Fibroblast of skin of back (primary cell): ENCODE measurements at regions not wholly inside any gene's neighbourhood (a gene's known extent, or its start where the extent isn't known, plus 50 kb on each side); places are given as distances from the start of the nearest gene placed in this dataset.
"Not testable (repeated sequence)": the region's sequence is repeated elsewhere in the genome, so short reads cannot be mapped to it uniquely, and the experiment has no call there.

Experiments used
- DNase-seq: peaks from one replicate; pipeline ENCODE4 v3.0.0-alpha.2; 2013

DNA sequence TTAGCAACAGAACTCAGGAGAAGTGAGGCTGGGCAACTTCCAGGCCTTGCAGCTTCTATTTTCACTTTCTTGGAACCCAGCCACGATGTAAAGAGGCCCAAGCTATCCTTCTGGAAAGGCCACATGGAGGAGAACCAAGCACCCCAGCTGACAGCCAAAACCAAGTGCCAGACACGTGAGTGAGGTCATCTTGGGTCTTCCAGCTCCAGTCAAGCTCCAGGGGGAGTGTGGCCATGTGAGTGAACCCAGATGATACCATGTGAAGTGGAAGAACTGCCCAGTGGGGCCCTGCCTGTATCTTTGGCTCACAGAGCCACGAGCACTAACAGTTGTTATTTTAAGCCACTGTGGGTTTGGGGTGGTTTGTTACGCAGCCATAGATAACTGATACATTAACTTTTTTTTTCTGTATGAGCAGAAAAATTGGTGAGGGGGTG, 126.8 kb upstream of the MAP1LC3B2 start:
- peak; percentile 30 for DNase-seq

DNA sequence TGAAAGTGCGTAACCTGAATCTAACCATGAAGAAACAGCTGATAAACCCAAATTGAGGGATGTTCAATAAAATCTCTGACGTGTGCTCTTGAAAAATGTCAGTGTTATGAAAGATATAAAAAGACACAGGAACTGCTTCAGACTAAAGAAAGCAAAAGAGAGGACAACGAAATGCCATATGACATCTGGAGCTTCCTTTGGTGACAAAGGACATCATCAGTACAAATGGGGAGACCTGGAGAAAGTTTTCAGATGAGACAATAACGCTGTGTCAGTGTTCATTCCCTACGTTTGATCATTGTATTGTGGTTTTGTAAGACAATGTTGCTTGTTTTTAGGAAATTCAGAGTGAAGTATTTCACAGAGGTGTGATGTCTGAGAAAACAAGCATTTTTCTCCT, 125.9 kb upstream of the MAP1LC3B2 start:
- peak; percentile 39 for DNase-seq

DNA sequence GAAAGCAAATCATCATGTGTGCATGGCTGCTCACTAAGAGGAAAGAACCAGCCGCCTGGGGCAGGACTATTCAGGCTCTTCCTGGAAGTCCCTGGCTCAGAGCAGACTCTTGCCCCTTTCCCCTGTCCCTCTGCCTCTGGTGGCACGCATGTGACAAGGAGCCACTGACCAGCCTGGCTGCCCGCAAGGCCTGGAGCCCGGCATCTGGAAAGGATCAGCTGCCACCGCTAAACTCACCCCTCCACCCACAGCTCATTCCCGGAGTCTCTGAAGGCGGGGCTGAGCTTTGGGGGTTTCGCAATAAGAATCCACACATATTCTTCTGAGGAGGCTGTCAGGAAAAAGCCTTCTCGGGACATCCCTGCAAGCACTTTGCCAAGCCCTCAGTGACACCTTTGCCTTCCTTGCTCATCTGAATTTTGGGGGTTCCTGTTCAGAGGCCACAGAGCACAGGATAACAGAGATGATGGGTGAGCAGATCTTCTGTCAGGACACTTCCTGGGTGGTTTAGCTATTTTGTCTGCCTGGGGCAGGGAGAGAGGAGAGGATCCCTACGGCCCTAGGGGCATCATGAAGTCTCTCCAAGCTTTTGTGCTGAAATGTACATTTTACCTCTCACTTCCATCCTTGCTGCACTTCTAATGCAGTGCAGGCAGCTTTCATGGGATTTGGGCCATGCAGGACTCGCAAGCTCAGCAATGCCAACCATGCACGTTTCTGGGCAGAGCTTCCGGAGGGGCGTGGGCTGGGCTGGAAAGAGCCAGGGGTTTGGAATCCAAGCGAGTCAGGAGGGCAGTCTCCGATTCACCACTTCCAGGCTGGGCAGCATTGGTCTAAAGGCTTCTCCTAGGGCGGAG, 124.8 kb upstream of the MAP1LC3B2 start:
- DNase-seq = peak; percentile 96

DNA sequence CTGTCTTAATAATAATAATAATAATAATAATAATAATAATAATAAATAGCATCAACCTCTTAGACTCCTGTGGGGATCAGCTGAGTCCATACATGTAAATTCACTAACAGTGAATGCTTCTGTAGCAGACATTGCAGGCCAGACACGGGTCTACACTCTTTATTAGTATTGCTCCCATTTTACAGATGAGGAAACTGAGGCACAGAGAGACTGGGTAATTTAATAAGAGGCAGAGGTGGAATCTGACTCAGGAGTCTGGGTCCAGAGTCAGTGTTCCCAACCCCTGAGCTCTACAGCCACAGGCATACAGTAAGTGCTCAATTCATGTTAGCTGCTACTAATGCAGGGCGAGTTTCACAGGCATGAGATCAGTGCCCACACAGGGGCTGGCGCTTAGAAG, 123.2 kb upstream of the MAP1LC3B2 start:
- no peak for DNase-seq

DNA sequence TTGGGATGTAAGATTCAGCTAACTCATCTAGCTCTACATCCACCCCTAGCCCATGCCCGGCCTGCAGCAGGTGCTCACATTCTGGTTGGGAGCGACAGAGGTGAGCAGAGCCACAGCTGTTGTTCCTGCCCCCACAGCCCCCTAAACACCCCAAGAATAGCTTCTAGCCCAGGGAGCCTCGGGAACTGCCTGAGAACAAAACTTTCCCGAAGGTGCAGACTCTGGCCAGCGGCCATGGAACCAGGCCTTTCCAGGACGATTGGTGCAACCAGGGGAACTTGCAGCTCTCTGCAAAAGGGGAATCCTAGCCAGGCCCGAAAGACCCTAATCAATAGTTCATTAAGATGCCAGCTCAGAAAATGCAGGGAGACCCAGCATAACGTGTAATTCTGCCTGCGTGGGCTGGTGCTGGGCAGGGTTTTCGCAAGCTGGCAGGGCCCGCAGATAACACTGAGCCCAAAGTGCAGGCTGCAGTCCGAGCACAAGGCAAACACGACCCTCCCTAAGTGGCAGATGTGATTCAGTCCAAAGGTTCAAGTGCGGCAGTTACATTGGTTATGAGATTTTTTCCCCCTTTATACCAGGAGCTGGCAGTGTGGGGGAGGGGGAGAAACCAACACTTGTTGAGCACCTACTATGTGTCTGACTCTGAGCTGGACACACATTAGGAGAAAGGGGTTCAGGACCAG, 122.5 kb upstream of the MAP1LC3B2 start:
- DNase-seq = no peak

DNA sequence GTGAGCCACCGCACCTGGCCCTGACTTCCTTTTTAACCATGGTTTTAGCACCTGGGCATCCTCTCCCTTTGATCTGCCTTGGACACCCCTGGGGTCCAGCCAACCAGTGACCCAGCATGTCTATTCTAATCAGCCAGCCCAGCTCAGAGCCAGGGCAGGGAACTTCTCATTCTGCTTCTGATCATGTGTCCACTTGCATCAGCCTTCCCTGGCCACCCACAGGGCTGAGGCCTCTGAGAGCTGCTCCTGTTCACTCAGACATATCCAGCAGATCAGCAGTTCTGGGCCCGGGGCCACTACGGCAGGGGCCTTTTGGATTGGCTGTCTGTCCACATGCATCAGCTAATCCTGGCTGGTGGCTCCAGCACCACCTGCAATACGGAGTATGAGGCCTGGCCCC, 117.9 kb upstream of the MAP1LC3B2 start:
- no peak for DNase-seq

DNA sequence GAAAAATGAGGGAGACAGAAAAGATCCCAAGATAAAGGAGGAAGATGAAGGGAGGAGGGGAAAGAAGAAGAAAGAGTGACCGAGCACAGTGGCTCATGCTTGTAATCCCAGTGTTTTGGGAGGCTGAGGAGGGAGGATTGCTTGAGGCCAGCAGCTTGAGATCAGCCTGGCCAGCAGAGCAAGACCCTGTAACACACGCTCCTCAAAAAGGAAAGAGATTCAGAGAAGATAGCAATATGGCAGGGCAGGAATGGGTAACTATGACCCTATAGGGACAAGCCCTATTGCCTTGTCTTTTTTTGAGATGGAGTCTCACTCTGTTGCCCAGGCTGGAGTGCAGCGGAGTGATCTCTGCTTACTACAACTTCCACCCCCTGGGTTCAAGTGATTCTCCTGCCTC, 116.9 kb upstream of the MAP1LC3B2 start:
- no peak for DNase-seq

DNA sequence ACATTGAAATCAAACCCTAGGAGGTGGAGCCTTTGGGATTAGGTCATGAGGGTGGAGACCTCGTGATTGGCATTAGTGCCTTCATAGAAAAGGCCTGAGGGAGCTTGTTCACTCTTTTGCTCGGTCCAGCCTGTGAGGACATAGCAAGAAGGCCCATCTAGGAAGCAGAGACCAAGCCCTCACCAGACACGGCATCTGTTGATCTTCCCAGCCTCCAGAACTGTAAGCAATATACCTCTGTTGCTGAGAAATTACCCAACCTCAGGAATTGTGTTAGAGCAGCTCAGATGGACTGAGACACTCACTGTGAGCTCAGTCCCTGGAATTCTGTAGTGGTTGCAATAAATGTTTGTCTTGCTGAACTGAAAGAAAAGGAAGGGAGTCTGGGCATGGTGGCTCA, 116.2 kb upstream of the MAP1LC3B2 start:
- DNase-seq = peak; percentile 43

DNA sequence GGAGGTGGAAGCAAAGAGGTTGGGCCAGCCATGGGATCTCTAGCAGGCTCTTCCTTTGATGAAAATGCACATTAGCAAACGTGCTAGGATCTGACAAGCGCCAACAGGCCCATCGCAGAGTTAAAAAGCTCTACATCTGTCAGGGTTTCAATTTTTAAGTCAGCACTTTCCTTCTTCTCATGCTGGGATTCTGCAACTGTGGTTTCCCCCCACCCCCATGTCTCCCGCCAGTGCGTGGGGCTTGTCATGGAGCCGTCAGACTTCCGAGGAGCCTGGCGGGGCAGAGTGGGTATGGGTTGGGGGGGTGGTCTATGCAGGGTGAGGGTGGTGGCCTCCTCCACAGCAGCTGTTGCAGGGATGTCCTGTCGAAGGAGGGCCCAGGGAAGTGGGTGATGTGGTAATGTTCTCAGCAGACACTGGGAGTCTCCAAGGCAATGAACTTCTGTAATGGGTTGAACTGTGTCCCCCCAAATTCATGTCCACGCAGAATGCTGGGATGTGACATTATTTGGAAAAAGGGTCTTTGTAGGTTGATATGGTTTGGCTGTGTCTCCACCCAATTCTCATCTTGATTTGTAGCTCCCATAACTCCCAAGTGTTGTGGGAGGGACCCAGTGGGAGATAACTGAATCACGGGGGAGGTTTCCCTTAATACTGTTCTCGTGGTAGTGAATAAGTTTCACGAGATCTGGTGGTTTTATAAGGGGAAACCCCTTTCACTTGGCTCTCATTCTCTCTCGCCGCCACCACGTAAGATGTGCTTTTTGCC, 115.2 kb upstream of the MAP1LC3B2 start:
- DNase-seq = no peak

DNA sequence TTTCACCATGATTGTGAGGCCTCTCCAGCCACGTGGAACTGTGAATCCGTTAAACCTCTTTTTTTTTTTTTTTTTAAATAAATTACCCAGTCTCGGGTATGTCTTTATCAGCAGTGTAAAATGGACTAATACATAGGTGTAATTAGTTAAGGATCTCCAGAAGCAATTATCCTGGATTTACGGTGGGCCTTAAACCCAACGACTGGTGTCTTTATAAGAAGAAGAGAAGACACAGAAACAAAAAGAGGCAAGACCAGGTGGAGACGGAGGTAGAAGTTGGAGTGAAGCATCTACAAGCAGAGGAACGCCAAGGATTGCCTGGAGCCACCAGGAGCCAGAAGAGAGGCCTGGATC, 114.6 kb upstream of the MAP1LC3B2 start:
- DNase-seq = no peak

DNA sequence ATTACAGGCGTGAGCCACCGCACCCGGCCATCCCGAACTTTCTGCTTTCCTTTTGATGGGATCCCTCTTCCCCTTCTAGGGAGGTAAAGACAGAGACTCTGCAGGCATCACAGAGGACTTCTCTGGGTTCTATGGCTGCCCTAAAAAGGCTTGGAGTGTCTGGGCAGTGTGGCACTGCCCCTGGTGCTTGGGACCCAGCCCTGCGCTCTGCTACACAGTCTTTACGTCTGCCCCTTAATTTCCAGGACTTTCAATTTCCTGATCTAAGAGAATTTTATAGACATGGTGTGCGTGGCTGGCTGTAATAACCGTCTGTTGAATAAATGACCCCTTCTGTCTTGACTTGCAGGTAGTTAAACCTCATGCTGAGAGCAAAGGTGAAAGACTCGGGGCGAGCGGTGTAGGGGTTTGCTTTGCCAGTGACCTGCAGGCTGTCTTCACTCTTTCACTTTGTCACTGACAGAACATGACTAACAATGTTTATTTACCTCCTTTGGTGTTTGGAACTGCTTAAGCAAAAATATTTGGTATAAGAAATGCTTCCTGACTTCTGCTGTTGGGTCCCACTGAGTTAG, 110.9 kb upstream of the MAP1LC3B2 start:
- no peak for DNase-seq

DNA sequence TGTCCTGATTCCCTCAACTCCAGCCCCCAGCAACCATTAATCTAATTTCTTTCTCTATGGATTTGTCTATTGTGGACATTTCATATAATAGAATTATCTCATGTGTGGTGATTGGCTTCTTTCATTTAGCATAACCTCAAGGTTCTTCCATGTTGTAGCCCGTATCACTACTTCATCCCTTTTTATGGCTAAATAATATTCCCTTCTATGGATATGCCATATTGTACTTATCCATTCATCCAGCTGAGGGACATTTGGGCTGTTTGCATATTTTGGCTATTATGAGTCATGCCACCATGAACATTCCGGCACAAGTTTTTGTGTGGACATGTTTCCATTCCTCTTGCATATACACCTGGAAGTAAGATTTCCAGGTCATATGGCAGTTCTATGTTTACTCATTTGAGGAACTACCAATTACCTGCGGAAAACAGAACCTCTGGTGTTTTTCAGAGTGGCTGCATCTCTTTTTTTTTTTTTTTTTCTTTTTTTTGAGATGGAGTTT, 108.7 kb upstream of the MAP1LC3B2 start:
- no peak for DNase-seq

DNA sequence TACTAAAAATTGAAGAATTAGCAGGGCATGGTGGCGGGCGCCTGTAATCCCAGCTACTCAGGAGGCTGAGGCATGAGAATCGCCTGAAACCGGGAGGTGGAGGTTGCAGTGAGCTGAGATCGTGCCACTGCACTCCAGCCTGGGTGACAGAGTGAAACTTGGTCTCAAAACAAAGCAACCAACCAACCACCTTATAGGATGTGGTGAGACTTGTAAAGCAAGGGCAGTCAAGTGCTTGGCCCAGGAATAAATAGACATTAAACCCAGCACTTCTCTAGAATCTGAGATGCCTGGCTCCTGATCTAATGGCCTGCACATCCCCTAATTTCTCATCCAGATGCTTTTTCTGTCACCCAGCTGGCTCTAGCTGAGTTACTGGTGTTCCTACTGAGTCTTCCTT, 106.2 kb upstream of the MAP1LC3B2 start:
- DNase-seq = not testable (repeated sequence)

DNA sequence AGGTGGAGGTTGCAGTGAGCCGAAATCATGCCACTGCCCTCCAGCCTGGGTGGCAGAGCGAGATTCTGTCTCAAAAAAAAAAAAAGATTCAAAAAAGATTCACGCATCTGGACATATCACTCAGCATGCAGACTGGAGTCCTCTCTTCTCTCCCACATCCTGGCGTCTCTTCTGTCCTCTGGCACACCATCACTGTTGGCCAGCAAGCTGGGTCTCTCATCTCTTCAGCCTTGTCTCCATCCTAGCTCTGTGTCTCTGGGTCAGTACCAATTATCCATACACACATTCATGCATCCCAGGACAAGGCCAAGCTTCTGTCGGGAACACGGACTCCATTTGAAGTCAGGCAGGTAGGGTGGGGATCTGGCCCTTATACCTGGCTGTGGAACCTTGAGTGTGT, 105.5 kb upstream of the MAP1LC3B2 start:
- DNase-seq = no peak

DNA sequence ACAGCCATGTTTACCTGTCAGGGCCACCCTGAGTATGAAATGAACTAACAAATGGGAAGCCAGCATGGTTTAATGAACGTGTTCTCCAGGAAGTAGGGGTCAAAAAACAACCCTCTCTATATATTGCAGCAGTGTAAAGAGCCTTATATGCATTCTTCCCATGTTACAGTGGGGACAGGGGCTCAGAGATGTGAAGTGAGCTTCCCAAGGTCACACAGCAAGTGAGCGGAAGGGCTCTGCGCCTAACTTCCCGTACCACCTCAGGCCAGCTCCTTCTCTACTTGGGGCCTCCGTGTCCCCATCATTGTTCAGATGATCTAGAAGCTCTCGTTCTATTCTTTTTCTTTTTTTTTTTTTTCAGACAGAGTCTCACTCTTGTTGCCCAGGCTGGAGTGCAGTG, 105.1 kb upstream of the MAP1LC3B2 start:
- no peak for DNase-seq

DNA sequence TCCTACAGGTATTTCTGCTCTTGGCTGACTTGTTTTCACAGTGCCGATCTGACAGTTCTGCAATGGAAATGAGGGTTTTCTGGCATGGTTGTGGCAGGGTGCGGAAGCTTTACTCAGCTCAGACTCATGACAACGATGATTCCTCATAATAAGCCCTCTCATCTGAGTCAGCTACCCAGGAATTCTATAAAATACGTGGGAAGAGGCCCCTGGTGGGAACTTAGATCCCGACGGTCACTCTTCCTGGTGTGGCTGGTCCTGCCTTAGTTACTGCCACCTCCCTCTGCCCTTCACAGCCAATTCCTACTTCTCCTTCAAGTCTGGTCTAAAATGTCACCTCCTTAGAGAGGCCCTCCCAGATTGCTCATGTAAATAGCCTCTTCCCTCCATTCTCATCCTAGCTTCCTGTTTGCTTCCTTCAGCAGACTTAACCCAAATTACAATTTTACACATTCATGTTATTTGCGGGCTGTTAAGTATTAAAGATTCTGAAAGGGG, 104.2 kb upstream of the MAP1LC3B2 start:
- DNase-seq = peak; percentile 99

DNA sequence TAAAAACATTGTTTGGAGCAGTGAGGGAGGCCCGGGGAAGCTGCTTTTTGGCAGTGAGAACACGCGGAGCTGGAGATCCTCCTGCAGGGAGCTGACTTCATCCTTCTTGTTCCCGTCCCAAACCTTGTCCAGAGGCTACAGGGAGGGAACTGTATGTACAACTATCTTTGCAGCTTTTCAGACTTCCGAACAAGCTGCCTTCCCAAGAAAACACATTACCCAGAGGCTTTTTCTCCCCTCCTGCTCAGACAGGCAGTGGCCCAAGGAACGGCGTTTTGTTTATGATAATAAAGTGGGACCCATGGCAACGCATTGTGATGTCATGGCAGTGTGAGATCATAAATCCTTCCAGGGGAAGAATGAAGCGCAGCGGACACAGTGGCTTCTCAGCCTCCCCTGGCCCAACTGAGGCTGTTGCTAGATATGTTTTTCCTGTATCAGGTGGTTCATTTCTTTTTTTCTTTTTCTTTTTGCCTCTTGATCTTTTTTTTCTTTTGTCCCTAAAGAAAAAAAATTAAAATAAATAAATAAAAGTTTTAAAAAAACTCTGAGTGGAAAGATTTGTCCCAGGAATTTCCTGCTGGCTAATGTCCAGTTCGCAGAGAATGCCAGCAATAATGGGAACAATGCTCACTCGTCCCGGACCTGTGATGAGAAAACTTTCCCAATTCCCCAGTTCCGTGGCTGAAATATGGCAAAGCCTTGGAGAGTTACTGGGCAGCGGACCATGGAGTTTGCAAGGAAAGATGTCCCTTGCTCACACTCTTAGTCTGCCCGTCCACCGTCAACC, 103.4 kb upstream of the MAP1LC3B2 start:
- DNase-seq = peak; percentile 96

DNA sequence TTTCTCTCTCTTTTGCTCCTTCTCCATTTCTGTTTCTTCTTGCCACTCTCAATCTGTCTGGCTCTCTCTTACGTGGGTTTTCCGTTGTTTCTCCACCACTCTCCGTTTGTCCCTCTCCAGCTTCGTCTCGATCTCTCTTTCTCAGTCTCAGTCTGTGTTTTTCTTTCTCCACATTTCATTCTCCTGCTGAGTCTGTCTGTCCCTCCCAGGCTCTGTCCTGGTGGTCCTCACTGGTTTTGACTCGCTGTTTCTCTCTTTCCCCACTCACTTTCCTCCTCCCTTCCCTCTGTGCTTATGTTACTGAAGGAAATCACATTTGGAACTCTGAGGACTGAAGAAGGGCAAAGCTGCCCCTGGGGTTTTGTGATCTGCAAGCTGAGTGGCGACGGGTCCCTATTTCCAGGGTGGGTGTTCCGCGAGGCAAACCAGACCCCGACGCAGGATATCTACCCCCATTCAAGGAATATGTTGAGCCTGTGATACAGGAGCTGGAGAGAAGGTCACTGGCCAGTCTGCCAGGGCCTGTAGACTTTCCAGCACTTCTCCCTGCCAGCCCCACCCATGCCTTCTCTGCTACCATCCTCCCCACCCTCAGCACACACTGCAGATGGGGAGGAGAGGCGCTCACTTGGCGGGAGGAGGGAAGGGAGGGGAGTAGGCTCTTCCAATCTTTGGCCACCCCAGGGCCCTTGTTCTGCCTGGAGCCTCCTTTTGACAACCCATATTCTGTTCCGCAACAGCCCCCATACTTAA, 102.7 kb upstream of the MAP1LC3B2 start:
- peak; percentile 58 for DNase-seq

DNA sequence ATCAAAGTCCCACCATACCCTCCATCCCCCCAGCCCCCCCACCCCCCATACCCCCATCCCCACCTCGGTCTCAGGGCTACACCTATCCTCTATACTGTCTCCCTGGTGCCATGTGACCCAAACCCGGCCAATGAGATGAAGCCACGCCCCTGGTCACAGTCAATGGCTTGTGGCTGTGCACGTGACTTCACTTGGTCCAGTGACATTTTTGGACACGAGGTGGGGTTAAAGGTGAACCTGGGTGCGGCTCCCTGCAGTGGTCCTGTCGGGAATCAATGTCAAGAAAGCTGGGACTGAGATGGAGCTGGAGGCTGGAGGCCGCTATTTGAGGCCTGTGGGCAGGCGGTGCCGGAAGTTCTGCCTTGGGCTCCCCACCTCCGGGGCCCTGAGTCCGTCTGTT, 100.7 kb upstream of the MAP1LC3B2 start:
- DNase-seq = no peak

DNA sequence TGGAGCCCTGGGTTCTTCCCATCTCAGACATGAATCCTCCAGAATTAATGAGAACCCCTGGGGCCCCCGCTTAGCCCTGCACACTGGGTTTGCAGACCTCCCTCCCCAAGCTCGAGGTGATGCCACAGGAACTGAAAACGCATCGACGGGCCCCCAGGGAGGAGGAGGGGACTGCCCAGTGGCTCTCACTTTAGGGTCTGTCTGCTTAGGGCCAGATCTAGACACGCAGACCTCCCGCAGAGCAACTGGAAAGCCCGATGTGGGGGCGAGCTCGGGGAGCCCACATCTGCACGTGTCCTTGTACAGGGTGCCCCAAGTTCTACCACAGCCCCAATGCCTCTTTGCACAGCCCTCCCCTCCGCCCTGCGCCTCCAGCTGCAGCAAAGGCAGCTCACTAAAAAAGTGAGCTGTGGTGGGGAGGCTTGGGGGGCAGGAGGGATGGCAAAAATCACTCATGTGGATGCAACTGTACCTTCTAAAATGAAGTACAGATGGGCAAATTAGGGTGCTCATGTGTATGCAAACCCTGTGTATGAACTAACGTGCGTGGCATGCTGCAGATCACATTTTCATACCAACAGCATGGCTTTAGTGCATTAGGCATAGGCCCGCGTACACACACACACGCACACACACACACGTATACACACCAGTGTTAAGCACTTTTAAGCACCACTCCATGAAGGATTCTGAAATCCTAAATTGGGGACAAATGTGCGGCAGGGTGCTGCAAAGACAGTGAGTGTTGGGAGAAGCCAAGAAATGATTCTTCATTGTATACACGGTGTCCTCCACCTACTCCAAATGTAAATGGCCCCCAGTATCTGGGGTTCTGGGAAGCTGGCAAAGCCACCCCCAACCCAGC, 99.9 kb upstream of the MAP1LC3B2 start:
- DNase-seq = no peak
